Lower leg skin (tissue), 3 donors: ENCODE measurements at regions not wholly inside any gene's neighbourhood (a gene's known extent, or its start where the extent isn't known, plus 50 kb on each side); places are given as distances from the start of the nearest gene placed in this dataset.

Source experiments
- POLR2A ChIP-seq, 2 donors: fragments of 450-650 bp; IDR thresholded peaks; one replicate each; pipeline ENCODE4 v1.6.1; 2016 to 2017; ENCODE audit warnings: antibody characterized with exemption in 2 of 2, mild to moderate bottlenecking in 1 of 2, moderate library complexity in 1 of 2
- TF ChIP-seq, protein P1 (sequence below), 3 donors: fragments of 450-650 bp; IDR thresholded peaks; one replicate each; pipeline ENCODE4 v1.5.1; 2016; ENCODE audit warnings: antibody characterized with exemption in 3 of 3, mild to moderate bottlenecking in 3 of 3, moderate library complexity in 2 of 3

DNA sequence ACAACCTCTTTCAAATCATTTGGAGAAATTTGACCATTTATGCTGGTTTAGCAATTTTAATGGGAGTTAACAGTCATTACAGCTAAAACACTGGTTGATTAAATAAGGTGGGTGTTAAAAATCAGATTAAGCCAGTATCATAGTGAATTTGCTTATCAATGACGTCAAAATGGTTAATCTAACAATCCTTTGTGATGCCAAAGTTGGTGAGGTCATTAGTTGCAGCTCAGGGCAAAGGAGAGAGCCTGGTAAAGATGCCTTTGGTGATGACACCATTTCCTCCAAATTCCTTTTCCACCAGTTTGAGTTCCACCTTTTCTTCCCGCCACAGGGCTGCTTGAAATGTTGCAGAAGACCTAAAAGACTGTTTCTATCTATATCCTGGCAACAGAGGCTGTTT lies 757.1 kb upstream of the PIK3C3 start:
- TF ChIP-seq, protein P1, sequence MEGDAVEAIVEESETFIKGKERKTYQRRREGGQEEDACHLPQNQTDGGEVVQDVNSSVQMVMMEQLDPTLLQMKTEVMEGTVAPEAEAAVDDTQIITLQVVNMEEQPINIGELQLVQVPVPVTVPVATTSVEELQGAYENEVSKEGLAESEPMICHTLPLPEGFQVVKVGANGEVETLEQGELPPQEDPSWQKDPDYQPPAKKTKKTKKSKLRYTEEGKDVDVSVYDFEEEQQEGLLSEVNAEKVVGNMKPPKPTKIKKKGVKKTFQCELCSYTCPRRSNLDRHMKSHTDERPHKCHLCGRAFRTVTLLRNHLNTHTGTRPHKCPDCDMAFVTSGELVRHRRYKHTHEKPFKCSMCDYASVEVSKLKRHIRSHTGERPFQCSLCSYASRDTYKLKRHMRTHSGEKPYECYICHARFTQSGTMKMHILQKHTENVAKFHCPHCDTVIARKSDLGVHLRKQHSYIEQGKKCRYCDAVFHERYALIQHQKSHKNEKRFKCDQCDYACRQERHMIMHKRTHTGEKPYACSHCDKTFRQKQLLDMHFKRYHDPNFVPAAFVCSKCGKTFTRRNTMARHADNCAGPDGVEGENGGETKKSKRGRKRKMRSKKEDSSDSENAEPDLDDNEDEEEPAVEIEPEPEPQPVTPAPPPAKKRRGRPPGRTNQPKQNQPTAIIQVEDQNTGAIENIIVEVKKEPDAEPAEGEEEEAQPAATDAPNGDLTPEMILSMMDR (IDR thresholded peaks at IDR 0.05), result no peak
- no peak for TF ChIP-seq POLR2A (IDR thresholded peaks at IDR 0.05)
